ENCODE measurements at regions not wholly inside any gene's neighbourhood (a gene's known extent, or its start where the extent isn't known, plus 50 kb on each side); places are given as distances from the start of the nearest gene placed in this dataset.
"Not testable (repeated sequence)": the region's sequence is repeated elsewhere in the genome, so short reads cannot be mapped to it uniquely, and the experiment has no call there.

- DNase-seq, result no peak
These were observed 386.2 kb upstream of the HNRNPA3 start for GRCh38 chr2:176826356-176826755.

DNA sequence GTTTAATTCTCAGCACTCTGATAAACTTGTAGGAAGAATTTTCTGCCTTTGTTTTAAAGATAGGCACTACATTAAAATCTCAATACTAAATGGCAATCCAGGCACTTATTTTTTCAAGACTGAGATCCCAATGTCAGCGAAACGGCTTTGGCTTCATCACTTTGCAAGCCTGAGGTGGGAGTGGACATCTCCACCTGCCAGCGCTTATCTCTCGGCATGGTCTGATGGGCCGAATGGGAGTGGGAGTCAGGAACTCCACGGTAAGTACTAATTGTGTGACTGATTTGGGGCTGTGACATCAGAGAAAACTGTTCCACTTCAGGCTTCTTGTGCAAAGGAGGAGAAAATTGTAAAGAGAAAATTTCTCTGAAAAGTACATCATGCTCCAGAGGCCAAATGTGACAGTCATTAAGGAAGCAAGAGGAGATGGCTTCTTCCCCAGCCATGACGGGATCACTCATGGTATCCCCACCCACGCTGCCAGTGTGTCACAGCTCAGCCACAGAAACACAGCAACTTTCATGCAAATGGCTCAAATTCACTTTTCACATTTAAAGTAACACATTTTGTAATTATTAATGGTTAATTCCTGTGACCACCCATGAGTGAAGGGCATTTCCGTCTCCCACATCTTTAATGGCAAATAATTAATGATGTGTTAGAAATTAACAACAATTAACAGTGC, 385.5 kb upstream of the HNRNPA3 start:
- no peak for DNase-seq

DNA sequence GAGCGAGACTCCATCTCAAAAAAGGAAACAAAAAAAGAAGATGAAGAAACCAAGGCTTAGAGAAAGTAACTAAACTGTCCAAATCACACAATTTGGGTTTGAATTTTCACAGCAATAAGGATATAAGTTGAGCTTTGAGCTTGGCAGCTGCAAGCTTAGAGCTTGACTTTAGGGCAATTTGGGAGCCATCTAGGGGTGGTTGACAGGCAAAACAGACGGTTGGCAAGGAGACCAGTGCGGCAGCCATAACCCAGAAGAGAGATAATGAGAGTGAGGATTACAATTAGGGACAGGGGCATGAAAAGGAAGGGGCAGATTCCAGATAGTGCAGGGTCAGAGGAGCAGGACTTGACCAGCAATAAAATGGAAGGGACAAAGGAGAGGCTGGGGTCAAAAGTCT, 382.2 kb upstream of the HNRNPA3 start:
- no peak for DNase-seq

DNA sequence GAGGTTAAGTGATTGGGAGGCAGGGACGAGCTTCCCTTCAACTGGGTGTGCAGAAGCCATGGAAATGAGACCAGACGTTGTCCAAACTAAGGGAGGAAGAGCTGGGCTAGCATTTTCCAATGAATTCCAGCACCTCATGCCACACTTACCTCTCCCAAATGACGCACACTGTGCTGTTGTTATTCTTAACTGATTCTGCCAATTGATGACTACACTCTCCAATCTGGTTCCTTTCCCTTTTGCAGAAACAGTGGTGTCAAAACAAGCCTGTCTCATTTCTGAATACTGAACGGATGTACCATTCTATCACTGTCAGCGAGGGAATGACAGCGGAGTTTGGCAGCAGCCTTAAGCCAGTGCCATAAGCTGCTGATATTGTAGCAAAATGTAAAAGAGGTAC, 380.5 kb upstream of the HNRNPA3 start:
- no peak for DNase-seq

- no peak for DNase-seq
These were observed 378.9 kb upstream of the HNRNPA3 start for GRCh38 chr2:176833671-176834070.

DNA sequence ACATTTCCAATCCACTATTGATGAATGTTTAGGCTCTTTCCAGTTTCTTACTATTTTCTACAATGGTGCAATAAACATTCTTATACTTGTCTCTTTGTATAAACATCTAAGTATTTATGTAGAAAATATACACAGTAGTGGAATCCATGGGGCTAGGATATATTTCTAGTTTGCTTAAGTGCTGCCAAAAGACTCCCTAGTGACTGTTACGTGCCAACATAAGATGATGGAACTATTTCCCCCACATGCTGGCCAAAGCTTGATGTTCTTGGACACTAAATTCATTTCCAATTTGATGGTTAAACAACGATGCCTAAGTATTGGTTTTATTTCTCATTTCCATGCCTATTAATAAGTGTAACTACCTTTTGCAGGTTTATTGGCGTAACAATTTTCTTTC, 378.4 kb upstream of the HNRNPA3 start:
- DNase-seq, result no peak

DNA sequence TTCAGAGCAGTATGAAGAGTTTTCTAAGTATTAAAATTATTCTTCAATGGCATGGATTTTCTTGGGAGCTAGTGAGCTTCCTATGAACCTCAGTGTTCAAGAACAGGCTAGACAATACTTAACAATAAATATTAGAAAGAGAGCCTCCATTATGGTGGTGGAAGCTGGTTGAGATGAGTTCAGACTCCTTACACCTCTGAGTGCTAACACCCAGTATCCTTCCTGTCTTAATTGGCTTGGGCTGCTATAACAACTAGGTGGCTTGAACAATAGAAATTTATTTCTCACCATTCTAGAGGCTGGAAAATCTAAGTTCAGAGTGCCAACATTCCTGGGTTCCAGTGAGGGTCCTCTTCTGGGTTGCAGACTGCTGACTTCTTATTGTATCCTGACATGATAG, 369.4 kb upstream of the HNRNPA3 start:
- DNase-seq, result no peak

DNA sequence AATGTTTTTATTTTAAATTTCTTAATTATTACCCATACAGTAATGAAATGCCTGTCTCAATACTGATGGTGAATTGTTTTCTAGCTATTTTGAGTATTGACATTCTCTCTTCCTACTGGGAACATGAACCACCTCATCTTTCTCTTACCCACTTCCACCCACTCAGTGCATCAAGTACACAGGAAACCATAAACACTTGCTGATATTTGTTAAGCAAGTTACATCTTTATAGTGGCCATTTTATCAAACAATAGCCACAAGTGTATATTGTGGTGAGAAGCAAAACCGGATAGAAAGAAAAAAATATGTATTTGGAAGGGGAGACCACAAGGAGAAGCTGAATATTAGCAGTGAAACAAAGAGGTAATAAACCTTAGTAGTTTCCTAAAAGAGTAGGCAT, 368.1 kb upstream of the HNRNPA3 start:
- DNase-seq, result no peak

GRCh38 chr2:176845718-176846117, 366.9 kb upstream of the HNRNPA3 start:
- no peak for DNase-seq

- DNase-seq, result no peak
These were observed 365.0 kb upstream of the HNRNPA3 start for GRCh38 chr2:176847575-176847974.

DNA sequence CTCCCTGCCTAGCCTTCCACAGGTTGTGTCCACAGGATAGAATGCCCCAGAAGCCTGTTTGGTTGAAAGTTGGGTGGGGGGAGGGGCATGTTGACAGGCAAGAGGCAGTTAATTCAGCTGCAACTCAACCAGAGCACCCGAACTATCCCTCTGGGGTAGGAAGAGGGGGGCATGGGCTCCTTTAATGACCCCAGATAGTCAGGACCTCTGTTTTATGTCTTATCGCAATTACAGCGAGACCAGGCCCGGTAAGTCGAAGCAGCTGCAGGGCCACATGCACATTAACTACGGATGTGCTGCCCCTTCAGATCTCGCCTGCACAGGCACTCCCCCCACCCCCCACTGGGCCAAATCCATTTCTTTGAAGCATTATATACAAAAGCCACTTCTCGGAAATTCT, 363.8 kb upstream of the HNRNPA3 start:
- no peak for DNase-seq

DNA sequence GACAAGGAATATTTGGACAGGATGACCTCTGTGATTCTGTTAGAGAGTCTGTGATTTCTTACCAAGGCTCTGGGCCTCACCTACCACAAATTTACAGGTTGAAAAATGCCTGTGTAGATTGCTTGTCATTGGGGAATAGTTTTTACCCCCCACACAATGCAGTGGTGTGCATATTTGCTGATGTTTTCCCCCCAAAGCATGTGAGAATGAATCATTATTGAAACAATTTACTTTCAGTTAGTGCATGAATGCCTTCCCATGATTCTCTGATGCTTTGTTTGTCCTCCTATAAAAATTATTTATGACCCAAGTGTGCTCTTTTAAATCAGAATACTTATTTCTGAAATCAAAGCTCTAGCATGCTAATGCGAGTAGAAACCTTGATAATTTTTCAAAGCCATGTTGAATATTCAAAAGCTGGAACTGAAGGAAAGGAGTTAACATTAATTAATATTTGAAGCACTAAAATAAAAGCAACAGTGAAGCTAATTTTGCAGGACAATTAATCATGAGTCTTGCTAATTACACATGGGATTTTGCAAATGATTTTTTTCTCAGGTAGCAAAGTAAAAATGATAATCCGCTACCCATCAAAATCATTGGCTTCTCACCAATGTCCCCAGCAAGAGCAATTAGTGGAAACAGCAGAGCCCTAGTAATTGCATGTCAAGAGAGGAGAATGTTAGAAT, 361.2 kb upstream of the HNRNPA3 start:
- DNase-seq, result no peak

DNA sequence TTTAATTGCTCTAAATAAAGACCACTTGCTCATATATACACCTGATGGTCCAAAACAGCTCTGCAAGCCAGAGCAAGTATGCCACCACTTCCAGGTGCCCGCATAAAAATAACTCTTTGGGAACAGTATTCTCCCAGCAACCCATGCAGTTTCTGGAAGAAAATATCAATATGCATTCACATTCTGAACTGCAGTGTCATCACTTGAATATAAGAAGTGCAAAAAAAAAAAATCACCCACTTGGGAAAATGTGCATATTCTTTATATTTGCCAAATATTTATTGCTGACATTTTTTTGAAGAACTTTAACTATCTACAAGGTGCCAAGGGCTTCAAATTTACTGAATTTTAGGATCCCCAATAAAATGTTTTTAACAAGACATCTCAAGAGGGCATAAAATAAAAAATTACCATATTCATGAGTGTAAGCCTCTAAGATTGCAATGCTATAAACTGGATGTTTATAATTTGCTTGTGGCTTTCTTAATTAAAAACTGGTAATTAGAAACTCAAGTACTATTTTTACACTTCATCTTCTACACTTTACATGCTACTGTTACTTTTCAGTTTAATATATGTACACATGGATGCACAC, 360.6 kb upstream of the HNRNPA3 start:
- no peak for DNase-seq

GRCh38 chr2:176852667-176853066, 359.9 kb upstream of the HNRNPA3 start:
- DNase-seq, result no peak

GRCh38 chr2:176854062-176854461, 358.5 kb upstream of the HNRNPA3 start:
- no peak for DNase-seq

DNA sequence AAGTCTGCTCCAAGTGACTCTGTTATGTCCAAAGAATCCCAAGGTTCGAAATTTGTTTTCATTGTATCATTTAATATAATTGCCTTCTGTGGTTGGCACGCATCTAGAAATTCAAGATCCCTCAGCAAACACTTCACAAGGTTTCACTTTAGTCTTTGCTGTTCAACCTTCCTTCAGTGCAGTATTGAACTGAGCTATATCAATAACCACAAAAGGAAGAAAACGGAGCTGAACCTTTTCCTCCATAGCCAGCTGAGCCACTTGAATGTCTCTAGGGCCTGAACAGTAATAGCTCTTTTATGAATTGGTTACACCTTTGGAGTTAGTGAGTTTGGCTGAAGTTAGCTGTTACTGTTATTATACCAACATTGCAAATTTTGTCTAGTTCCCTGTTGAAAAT, 357.7 kb upstream of the HNRNPA3 start:
- no peak for DNase-seq

- no peak for DNase-seq
These were observed 355.9 kb upstream of the HNRNPA3 start for GRCh38 chr2:176856683-176857082.

DNA sequence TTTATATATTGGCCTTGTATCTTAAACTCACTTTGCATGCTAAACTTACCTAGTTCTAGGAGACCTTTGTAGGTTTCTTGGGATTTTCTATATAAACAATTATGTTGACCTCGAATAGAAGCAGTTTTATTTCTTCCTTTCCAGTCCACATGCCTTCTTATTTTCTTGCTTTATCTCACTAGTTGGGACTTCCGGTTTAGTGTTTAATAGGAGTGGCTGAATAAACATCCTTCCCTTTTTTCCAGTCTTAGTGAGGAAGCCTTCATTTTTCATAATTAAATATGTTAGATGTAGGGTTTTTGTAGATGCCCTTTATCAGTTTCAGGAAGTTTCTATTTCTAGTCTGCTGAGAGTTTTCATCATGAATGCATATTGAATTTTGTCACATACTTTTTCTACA, 347.3 kb upstream of the HNRNPA3 start:
- DNase-seq, result no peak

GRCh38 chr2:176872406-176872805, 340.2 kb upstream of the HNRNPA3 start:
- DNase-seq, result no peak

GRCh38 chr2:176873403-176873802, 339.2 kb upstream of the HNRNPA3 start:
- DNase-seq, result no peak

DNA sequence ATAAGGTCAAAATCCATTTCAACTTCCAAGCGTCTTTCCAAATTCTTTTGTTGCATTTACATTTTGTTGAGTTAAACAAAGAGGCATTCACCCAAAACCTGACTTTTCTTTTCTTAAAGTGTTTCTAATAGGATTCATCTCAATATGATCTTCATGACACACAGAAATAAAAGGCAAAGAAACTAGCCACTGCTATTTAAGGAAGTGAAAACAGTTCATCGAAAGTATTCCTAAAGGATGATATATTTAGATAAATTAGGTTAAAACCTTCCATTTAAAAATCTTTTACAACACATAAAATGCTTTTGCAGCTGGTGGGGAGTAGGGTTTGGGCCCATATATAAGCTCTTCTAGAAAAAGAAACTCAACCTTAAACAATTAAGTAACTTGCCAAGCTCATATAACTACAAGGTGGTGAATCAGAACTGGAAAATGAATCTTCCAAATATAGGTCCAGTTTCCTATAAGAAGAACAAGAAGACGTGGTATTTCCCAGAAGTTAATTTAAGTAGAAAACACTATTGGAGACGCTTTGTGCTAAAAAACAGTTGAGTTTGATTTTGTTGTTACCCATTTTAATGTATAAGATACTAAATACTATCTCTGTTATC, 336.0 kb upstream of the HNRNPA3 start:
- DNase-seq, result no peak

- DNase-seq, result no peak
These were observed 333.1 kb upstream of the HNRNPA3 start for GRCh38 chr2:176879426-176879995.

DNA sequence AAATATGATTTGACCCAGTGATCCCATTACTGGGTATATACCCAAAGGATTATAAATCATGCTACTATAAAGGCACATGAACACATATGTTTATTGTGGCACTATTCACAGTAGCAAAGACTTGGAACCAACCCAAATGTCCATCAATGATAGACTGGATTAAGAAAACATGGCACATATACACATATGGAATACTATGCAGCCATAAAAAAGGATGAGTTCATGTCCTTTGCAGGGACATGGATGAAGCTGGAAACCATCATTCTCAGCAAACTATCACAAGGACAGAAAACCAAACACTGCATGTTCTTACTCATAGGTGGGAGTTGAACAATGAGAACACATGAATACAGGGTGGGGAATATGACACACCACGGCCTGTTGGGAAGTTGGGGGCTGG, 330.5 kb upstream of the HNRNPA3 start:
- not testable (repeated sequence) for DNase-seq
